IMR-90 (cell line): ENCODE measurements at regions not wholly inside any gene's neighbourhood (a gene's known extent, or its start where the extent isn't known, plus 50 kb on each side); places are given as distances from the start of the nearest gene placed in this dataset.

Source experiments
- NFE2L2 ChIP-seq: fragments of 150-350 bp; IDR thresholded peaks from 2 replicates; pipeline ENCODE4 v1.6.1; 2016; ENCODE audit warnings: low read depth, mild to moderate bottlenecking, low read length
- TF ChIP-seq, protein P1 (sequence below): conservative IDR thresholded peaks from 2 replicates; pipeline ENCODE4 v1.5.1; 2012; ENCODE audit warnings: mild to moderate bottlenecking, low read depth, low read length, improper control_type of control experiment

DNA sequence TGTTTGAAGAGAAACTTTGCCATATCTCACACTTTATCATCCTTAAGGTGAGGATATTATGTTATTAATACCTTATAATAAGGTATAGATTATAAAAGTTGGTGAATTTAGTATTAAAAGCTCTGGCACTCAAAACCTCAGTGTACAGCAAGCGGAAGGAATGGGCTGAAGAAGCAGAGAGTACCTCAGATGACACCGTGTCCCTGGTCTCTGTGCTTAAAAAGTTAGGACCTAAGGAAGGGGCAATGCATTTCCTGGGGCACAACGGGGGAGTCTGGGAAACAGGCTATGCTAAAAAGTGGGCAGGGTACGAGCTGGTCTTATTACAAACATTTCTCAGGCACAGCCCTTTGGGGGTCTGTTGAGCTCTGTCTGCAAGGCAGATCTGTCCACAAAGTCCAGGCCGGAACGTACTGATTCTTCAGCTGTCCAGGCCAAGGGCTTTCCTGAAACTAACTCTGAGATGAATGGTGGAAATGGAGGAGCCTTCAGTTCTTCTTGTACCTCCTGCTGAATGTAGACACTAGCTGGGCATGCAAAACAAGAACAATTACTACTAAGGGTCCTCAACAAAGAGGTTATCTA is 202.7 kb downstream of the POM121L12 start:
- TF ChIP-seq, protein P1, sequence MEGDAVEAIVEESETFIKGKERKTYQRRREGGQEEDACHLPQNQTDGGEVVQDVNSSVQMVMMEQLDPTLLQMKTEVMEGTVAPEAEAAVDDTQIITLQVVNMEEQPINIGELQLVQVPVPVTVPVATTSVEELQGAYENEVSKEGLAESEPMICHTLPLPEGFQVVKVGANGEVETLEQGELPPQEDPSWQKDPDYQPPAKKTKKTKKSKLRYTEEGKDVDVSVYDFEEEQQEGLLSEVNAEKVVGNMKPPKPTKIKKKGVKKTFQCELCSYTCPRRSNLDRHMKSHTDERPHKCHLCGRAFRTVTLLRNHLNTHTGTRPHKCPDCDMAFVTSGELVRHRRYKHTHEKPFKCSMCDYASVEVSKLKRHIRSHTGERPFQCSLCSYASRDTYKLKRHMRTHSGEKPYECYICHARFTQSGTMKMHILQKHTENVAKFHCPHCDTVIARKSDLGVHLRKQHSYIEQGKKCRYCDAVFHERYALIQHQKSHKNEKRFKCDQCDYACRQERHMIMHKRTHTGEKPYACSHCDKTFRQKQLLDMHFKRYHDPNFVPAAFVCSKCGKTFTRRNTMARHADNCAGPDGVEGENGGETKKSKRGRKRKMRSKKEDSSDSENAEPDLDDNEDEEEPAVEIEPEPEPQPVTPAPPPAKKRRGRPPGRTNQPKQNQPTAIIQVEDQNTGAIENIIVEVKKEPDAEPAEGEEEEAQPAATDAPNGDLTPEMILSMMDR = no peak
- TF ChIP-seq NFE2L2 = no peak
